ELR (cell line): ENCODE measurements at regions not wholly inside any gene's neighbourhood (a gene's known extent, or its start where the extent isn't known, plus 50 kb on each side); places are given as distances from the start of the nearest gene placed in this dataset.
"Not testable (repeated sequence)": the region's sequence is repeated elsewhere in the genome, so short reads cannot be mapped to it uniquely, and the experiment has no call there.

ENCODE experiments used
- DNase-seq: peaks from one replicate; pipeline ENCODE4 v3.0.0-alpha.2; 2015; ENCODE audit warnings: low read depth

- DNase-seq: not testable (repeated sequence)
These were observed 83.1 kb upstream of the GOLGA6L4 start for GRCh38 chr15:84152381-84152979.

- DNase-seq: not testable (repeated sequence)
These were observed 81.9 kb upstream of the GOLGA6L4 start for GRCh38 chr15:84153655-84154140.

GRCh38 chr15:84154314-84154713 lies 81.3 kb upstream of the GOLGA6L4 start:
- not testable (repeated sequence) for DNase-seq

GRCh38 chr15:84154787-84155186 lies 80.8 kb upstream of the GOLGA6L4 start:
- DNase-seq: not testable (repeated sequence)

GRCh38 chr15:84155792-84156587 lies 79.6 kb upstream of the GOLGA6L4 start:
- DNase-seq: not testable (repeated sequence)

GRCh38 chr15:84156588-84156840 lies 79.1 kb upstream of the GOLGA6L4 start:
- DNase-seq: not testable (repeated sequence)

GRCh38 chr15:84157056-84157632 lies 78.4 kb upstream of the GOLGA6L4 start:
- not testable (repeated sequence) for DNase-seq

GRCh38 chr15:84157857-84158256 lies 77.7 kb upstream of the GOLGA6L4 start:
- DNase-seq: not testable (repeated sequence)

GRCh38 chr15:84159346-84160269 lies 76.0 kb upstream of the GOLGA6L4 start:
- DNase-seq: not testable (repeated sequence)

GRCh38 chr15:84164423-84165292 lies 70.9 kb upstream of the GOLGA6L4 start:
- not testable (repeated sequence) for DNase-seq

GRCh38 chr15:84170029-84170428 lies 65.5 kb upstream of the GOLGA6L4 start:
- not testable (repeated sequence) for DNase-seq

- DNase-seq: not testable (repeated sequence)
These were observed 62.4 kb upstream of the GOLGA6L4 start for GRCh38 chr15:84173231-84173610.
